Lung (tissue), 11 donors: ENCODE measurements at regions not wholly inside any gene's neighbourhood (a gene's known extent, or its start where the extent isn't known, plus 50 kb on each side); places are given as distances from the start of the nearest gene placed in this dataset.

ENCODE experiments used
- ATAC-seq: fragments of 200-7000 bp; cut with Tn5 transposase; one replicate; pipeline ENCODE4 v1.9.1; 2020; ENCODE audit warnings: moderate number of reproducible peaks; ENCODE audit not compliant: insufficient read depth, low FRiP score
- DNase-seq, 3 donors: peaks; one replicate each; pipeline ENCODE4 v3.0.0-alpha.2; 2013 to 2017
- H3K27ac ChIP-seq, 2 donors: one replicate each; pipeline ENCODE4 v1.5.1; 2013; ENCODE audit warnings: mild to moderate bottlenecking in 2 of 2, moderate library complexity in 2 of 2, control low read depth in 1 of 2, inconsistent platforms in 1 of 2, low read depth in 1 of 2, low read length in 1 of 2
- H3K27me3 ChIP-seq, 3 donors: one replicate each; pipeline ENCODE4 v1.5.1; 2013; ENCODE audit warnings: low read length in 2 of 3; ENCODE audit not compliant: control insufficient read depth in 3 of 3, insufficient read depth in 3 of 3
- H3K36me3 ChIP-seq, 4 donors: one replicate each; pipeline ENCODE4 v1.5.1; 2013; ENCODE audit warnings: low read length in 4 of 4, mild to moderate bottlenecking in 1 of 4, moderate library complexity in 1 of 4; ENCODE audit not compliant: control insufficient read depth in 4 of 4, insufficient read depth in 4 of 4
- H3K4me1 ChIP-seq, 5 donors: one replicate each; pipeline ENCODE4 v1.5.1; 2013; ENCODE audit warnings: low read length in 5 of 5, mild to moderate bottlenecking in 2 of 5, moderate library complexity in 1 of 5; ENCODE audit not compliant: control insufficient read depth in 5 of 5, insufficient read depth in 5 of 5
- H3K4me3 ChIP-seq: one replicate; pipeline ENCODE4 v1.5.1; 2013; ENCODE audit warnings: mild to moderate bottlenecking, control low read depth, moderate library complexity
- H3K9ac ChIP-seq, 2 donors: one replicate each; pipeline ENCODE4 v1.5.1; 2013; ENCODE audit warnings: low read length in 2 of 2, control low read depth in 1 of 2; ENCODE audit not compliant: insufficient read depth in 1 of 2
- H3K9me3 ChIP-seq, 4 donors: one replicate each; pipeline ENCODE4 v1.5.1; 2013; ENCODE audit warnings: low read length in 3 of 4, mild to moderate bottlenecking in 1 of 4, moderate library complexity in 1 of 4; ENCODE audit not compliant: control insufficient read depth in 4 of 4, insufficient read depth in 3 of 4
- WGBS, 2 donors: extraction: QIAGEN DNeasy Blood & Tissue Kit; methylation state at CpG; one replicate each; pipeline ENCODE4 v1.1.7; 2013; 5-methylcytosine and 5-hydroxymethylcytosine counted together
- TF ChIP-seq, protein P1 (sequence below): IDR thresholded peaks from 2 replicates; pipeline ENCODE4 v1.5.1; 2012; ENCODE audit warnings: mild to moderate bottlenecking; ENCODE audit errors: control extremely low read depth, extremely low read depth
- donor health status: control.
- donor health status: control.
- donor health status: Bipolar disorder and iron deficiency.
- donor health status: healthy.
- donor health status: DM: yes; HTN: yes; CAD: no.

DNA sequence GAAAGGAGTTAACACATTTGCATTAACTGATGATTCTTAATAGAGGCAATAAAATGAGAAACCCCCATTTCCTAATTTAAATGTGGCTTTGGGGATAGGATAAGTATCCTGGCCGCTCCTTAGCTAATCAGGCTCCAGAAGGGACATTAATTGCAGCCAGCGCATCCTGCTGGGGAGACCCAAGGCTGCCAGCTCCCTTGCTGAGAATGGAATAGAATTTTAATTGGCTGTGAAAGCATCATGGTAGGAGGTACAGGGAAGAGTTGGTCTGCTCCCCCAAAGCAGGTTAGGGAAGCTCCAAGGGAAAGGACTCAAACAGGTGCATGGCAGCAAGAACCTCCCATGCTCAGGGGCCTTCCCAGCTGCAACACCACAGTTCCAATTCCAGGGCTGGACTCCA, 71.4 kb downstream of the MARCHF4 start:
- Histone ChIP-seq H3K9me3 (no peaks in the 10 kb centered on the region), H3K9ac (no peak overlapping the region), H3K27me3 (no peaks in the 10 kb centered on the region), H3K4me3 (no peak overlapping the region), H3K4me1 (no peaks in the 10 kb centered on the region), H3K36me3 (no peaks in the 10 kb centered on the region), H3K27ac (no peak overlapping the region)
- whole genome bisulfite sequencing, 2 donors = 90% methylated on average over 2 of the region's 2 CpGs
- DNase-seq (no peak), ATAC-seq (no peak)
- TF ChIP-seq, protein P1, sequence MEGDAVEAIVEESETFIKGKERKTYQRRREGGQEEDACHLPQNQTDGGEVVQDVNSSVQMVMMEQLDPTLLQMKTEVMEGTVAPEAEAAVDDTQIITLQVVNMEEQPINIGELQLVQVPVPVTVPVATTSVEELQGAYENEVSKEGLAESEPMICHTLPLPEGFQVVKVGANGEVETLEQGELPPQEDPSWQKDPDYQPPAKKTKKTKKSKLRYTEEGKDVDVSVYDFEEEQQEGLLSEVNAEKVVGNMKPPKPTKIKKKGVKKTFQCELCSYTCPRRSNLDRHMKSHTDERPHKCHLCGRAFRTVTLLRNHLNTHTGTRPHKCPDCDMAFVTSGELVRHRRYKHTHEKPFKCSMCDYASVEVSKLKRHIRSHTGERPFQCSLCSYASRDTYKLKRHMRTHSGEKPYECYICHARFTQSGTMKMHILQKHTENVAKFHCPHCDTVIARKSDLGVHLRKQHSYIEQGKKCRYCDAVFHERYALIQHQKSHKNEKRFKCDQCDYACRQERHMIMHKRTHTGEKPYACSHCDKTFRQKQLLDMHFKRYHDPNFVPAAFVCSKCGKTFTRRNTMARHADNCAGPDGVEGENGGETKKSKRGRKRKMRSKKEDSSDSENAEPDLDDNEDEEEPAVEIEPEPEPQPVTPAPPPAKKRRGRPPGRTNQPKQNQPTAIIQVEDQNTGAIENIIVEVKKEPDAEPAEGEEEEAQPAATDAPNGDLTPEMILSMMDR = no peak

DNA sequence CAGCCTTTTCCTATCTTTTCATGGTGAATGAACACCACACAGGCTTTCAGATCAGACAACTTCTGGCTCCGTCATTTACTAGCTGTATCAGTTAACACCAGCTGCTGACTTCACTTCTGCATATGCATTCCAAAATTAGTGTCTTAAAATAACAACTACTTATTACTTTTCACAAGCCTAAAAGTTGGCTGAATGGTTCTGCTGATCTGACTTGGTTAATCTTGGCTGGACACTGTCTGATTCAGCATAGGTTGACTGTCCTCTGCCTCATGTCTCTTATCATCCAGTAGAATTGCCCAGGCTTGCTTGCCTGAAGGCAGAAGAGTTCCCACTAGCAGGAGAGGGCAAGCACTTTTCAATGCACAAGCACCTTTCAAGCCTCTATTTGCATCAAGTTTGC, 72.7 kb downstream of the MARCHF4 start:
- ATAC-seq (no peak), DNase-seq (no peak)
- H3K27ac ChIP-seq = no peak overlapping the region
- H3K9ac ChIP-seq = no peak overlapping the region
- no peaks in the 10 kb centered on the region for H3K9me3 ChIP-seq
- 66 to 67% methylated on average over 1 of the region's 1 CpG for WGBS, 2 donors
- H3K27me3 ChIP-seq = no peaks in the 10 kb centered on the region
- no peak overlapping the region for H3K4me3 ChIP-seq
- TF ChIP-seq, protein P1 = no peak
- no peaks in the 10 kb centered on the region for H3K36me3 ChIP-seq
- H3K4me1 ChIP-seq = no peaks in the 10 kb centered on the region

- Histone ChIP-seq H3K36me3 (no peaks in the 10 kb centered on the region), H3K4me3 (no peak overlapping the region), H3K4me1 (no peaks in the 10 kb centered on the region), H3K27me3 (no peaks in the 10 kb centered on the region), H3K9ac (no peak overlapping the region), H3K9me3 (no peaks in the 10 kb centered on the region), H3K27ac (no peak overlapping the region)
- TF ChIP-seq, protein P1 = no peak
- DNase-seq (no peak), ATAC-seq (no peak)
- 82 to 84% methylated on average over 5 of the region's 5 CpGs for WGBS, 2 donors
Measured at GRCh38 chr2:216298719-216299495, 73.4 kb downstream of the MARCHF4 start.

DNA sequence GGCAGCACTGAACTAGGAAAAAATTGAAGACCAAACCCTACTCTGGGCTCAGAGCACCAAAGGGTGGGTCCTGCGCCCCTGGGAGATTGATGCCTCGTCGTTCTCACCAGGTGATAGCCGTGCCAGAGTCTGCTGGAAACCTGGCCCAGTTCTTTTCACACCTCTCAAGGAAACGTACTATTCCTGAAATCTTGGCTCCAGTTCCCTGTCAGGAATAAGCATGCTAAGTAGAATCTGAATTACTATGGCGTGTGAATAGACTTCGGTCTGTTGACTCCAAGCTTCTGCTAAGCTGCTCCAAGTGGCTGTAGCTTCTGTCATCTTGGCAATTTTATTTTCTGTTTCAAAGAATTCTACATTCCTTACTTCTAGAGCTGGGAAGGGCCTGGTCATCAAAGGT, 75.4 kb downstream of the MARCHF4 start:
- no peaks in the 10 kb centered on the region for H3K27me3 ChIP-seq
- no peak for DNase-seq
- no peaks in the 10 kb centered on the region for H3K9me3 ChIP-seq
- no peak overlapping the region for H3K4me3 ChIP-seq
- no peak overlapping the region for H3K9ac ChIP-seq
- TF ChIP-seq, protein P1 = no peak
- 80 to 87% methylated on average over 7 of the region's 7 CpGs for WGBS, 2 donors
- no peak for ATAC-seq
- H3K36me3 ChIP-seq = no peaks in the 10 kb centered on the region
- H3K27ac ChIP-seq = no peak overlapping the region
- H3K4me1 ChIP-seq = peaks cover 0 to 2% (median 0%) of the 10 kb centered on the region in 5 donors
